GM12875 (cell line): ENCODE measurements at regions not wholly inside any gene's neighbourhood (a gene's known extent, or its start where the extent isn't known, plus 50 kb on each side); places are given as distances from the start of the nearest gene placed in this dataset.

ENCODE experiments used
- H3K4me3 ChIP-seq: one replicate; pipeline ENCODE4 v1.5.1; 2011; ENCODE audit warnings: low read depth, low read length, control low read depth
- CTCF ChIP-seq: IDR thresholded peaks from 2 replicates; pipeline ENCODE4 v1.5.1; 2011; ENCODE audit warnings: low read depth, mild to moderate bottlenecking, control low read depth, inconsistent platforms, low read length, moderate library complexity, borderline replicate concordance; ENCODE audit not compliant: insufficient read depth

GRCh38 chr6:132167929-132168892 lies 217.0 kb upstream of the CCN2 start:
- H3K4me3 ChIP-seq = no peak overlapping the region
- no peak for TF ChIP-seq CTCF

- no peak for TF ChIP-seq CTCF
- H3K4me3 ChIP-seq = no peak overlapping the region
Observed at GRCh38 chr6:132166526-132167051, 215.4 kb upstream of the CCN2 start.

- no peak overlapping the region for H3K4me3 ChIP-seq
- no peak for TF ChIP-seq CTCF
Observed at GRCh38 chr6:132165677-132166076, 214.5 kb upstream of the CCN2 start.

- no peak for TF ChIP-seq CTCF
- H3K4me3 ChIP-seq = no peak overlapping the region
Observed at GRCh38 chr6:132161283-132161682, 210.1 kb upstream of the CCN2 start.

- H3K4me3 ChIP-seq = no peak overlapping the region
- no peak for TF ChIP-seq CTCF
Observed at GRCh38 chr6:132153221-132153898, 202.2 kb upstream of the CCN2 start.

GRCh38 chr6:132147530-132148011 lies 196.4 kb upstream of the CCN2 start:
- H3K4me3 ChIP-seq = no peak overlapping the region
- TF ChIP-seq CTCF = no peak

- H3K4me3 ChIP-seq = no peak overlapping the region
- TF ChIP-seq CTCF = no peak
Observed at GRCh38 chr6:132144456-132144855, 193.3 kb upstream of the CCN2 start.
